ENCODE measurements at regions not wholly inside any gene's neighbourhood (a gene's known extent, or its start where the extent isn't known, plus 50 kb on each side); places are given as distances from the start of the nearest gene placed in this dataset.
A peak's percentile ranks its signal among the peaks of the same experiment; 100 is the strongest.

- no peak overlapping the region for H3K27ac Mint-ChIP-seq (ENCODE audit: unreplicated experiment)
- H3K27me3 Mint-ChIP-seq (ENCODE audit: unreplicated experiment): no peaks in the 10 kb centered on the region
- peak; percentile 68 for DNase-seq (ENCODE audit: extremely low spot score, unreplicated experiment)
- H3K36me3 Mint-ChIP-seq (ENCODE audit: unreplicated experiment): peaks cover 13% of the 10 kb centered on the region
- no peak for TF ChIP-seq CTCF (IDR thresholded peaks at IDR 0.05)
- no peak overlapping the region for H3K4me3 Mint-ChIP-seq (ENCODE audit: unreplicated experiment)
- H3K4me1 Mint-ChIP-seq (ENCODE audit: unreplicated experiment): peaks cover 38% of the 10 kb centered on the region
- peaks cover 6% of the 10 kb centered on the region for H3K9me3 Mint-ChIP-seq (ENCODE audit: unreplicated experiment)
These were observed 264.9 kb downstream of the LRIG3 start for GRCh38 chr12:58655375-58655774.

- Mint-ChIP-seq H3K36me3 (ENCODE audit: unreplicated experiment) (peaks cover 13% of the 10 kb centered on the region), H3K27ac (ENCODE audit: unreplicated experiment) (peak overlapping the region; percentile 89), H3K4me3 (ENCODE audit: unreplicated experiment) (no peak overlapping the region), H3K27me3 (ENCODE audit: unreplicated experiment) (no peaks in the 10 kb centered on the region), H3K9me3 (ENCODE audit: unreplicated experiment) (peaks cover 6% of the 10 kb centered on the region), H3K4me1 (ENCODE audit: unreplicated experiment) (peaks cover 40% of the 10 kb centered on the region)
- TF ChIP-seq CTCF (IDR thresholded peaks at IDR 0.05): no peak
- peak; percentile 66 for DNase-seq (ENCODE audit: extremely low spot score, unreplicated experiment)
These were observed 263.9 kb downstream of the LRIG3 start for GRCh38 chr12:58656254-58657009.

GRCh38 chr12:58657190-58657589 is 263.1 kb downstream of the LRIG3 start:
- no peak for DNase-seq (ENCODE audit: extremely low spot score, unreplicated experiment)
- H3K27ac Mint-ChIP-seq (ENCODE audit: unreplicated experiment): peak overlapping the region; percentile 89
- TF ChIP-seq CTCF (IDR thresholded peaks at IDR 0.05): no peak
- peaks cover 6% of the 10 kb centered on the region for H3K9me3 Mint-ChIP-seq (ENCODE audit: unreplicated experiment)
- peaks cover 14% of the 10 kb centered on the region for H3K36me3 Mint-ChIP-seq (ENCODE audit: unreplicated experiment)
- peaks cover 42% of the 10 kb centered on the region for H3K4me1 Mint-ChIP-seq (ENCODE audit: unreplicated experiment)
- H3K4me3 Mint-ChIP-seq (ENCODE audit: unreplicated experiment): no peak overlapping the region
- no peaks in the 10 kb centered on the region for H3K27me3 Mint-ChIP-seq (ENCODE audit: unreplicated experiment)

GRCh38 chr12:58665375-58665774 is 254.9 kb downstream of the LRIG3 start:
- no peak overlapping the region for H3K4me3 Mint-ChIP-seq (ENCODE audit: unreplicated experiment)
- no peak for DNase-seq (ENCODE audit: extremely low spot score, unreplicated experiment)
- peaks cover 15% of the 10 kb centered on the region for H3K9me3 Mint-ChIP-seq (ENCODE audit: unreplicated experiment)
- peaks cover 47% of the 10 kb centered on the region for H3K4me1 Mint-ChIP-seq (ENCODE audit: unreplicated experiment)
- no peak for TF ChIP-seq CTCF (IDR thresholded peaks at IDR 0.05)
- H3K27ac Mint-ChIP-seq (ENCODE audit: unreplicated experiment): no peak overlapping the region
- peaks cover 21% of the 10 kb centered on the region for H3K36me3 Mint-ChIP-seq (ENCODE audit: unreplicated experiment)
- H3K27me3 Mint-ChIP-seq (ENCODE audit: unreplicated experiment): no peaks in the 10 kb centered on the region

GRCh38 chr12:58668233-58668632 is 252.1 kb downstream of the LRIG3 start:
- TF ChIP-seq CTCF (IDR thresholded peaks at IDR 0.05): no peak
- no peak overlapping the region for H3K4me3 Mint-ChIP-seq (ENCODE audit: unreplicated experiment)
- peaks cover 15% of the 10 kb centered on the region for H3K36me3 Mint-ChIP-seq (ENCODE audit: unreplicated experiment)
- H3K27ac Mint-ChIP-seq (ENCODE audit: unreplicated experiment): peak overlapping the region; percentile 93
- no peak for DNase-seq (ENCODE audit: extremely low spot score, unreplicated experiment)
- H3K9me3 Mint-ChIP-seq (ENCODE audit: unreplicated experiment): peaks cover 15% of the 10 kb centered on the region
- H3K27me3 Mint-ChIP-seq (ENCODE audit: unreplicated experiment): no peaks in the 10 kb centered on the region
- H3K4me1 Mint-ChIP-seq (ENCODE audit: unreplicated experiment): peaks cover 52% of the 10 kb centered on the region

Measured in osteocyte (in vitro differentiated cells).